ENCODE measurements at regions not wholly inside any gene's neighbourhood (a gene's known extent, or its start where the extent isn't known, plus 50 kb on each side); places are given as distances from the start of the nearest gene placed in this dataset.
"Not testable (repeated sequence)": the region's sequence is repeated elsewhere in the genome, so short reads cannot be mapped to it uniquely, and the experiment has no call there.

- H3K36me3 Mint-ChIP-seq = no peaks in the 10 kb centered on the region
- H3K27ac ChIP-seq (ENCODE audit: low read length) = no peak overlapping the region
- no peak for ATAC-seq (replicated peaks in 1 of 4)
Measured at GRCh38 chr5:60470881-60471280, 229.1 kb downstream of the DEPDC1B start.

GRCh38 chr5:60469286-60469685 is 230.7 kb downstream of the DEPDC1B start:
- CTCF ChIA-PET = no interaction called here
- no CpG with 5 or more reads among the region's 1 CpG for WGBS (ENCODE audit: insufficient coverage)

More at GRCh38 chr5:60470881-60471280, 229.1 kb downstream of the DEPDC1B start:
- no peak overlapping the region for H3K4me3 Mint-ChIP-seq
- Histone ChIP-seq H3K9me3 (no peaks in the 10 kb centered on the region), H3K4me3 (ENCODE audit: control insufficient read depth in 1 of 2, extremely low read depth in 1 of 2, low read length in 1 of 2) (no peak overlapping the region), H3K36me3 (ENCODE audit: control insufficient read depth in 2 of 2, extremely low read depth in 1 of 2, insufficient read depth in 1 of 2, low read length in 1 of 2) (no peaks in the 10 kb centered on the region), H3K4me1 (ENCODE audit: control insufficient read depth in 1 of 2, extremely low read depth in 1 of 2, insufficient read depth in 2 of 2, low read length in 2 of 2) (no peaks in the 10 kb centered on the region), H3K27me3 (replicated peaks in 1 of 2; ENCODE audit: control insufficient read depth in 2 of 2, extremely low read depth in 1 of 2, insufficient read depth in 2 of 2, low read length in 1 of 2) (no peaks in the 10 kb centered on the region)
- H3K9me3 Mint-ChIP-seq = peaks cover 0 to 8% (median 0%) of the 10 kb centered on the region in 3 donors
- DNase-seq = no peak
- ChIA-PET POLR2A (no interaction called here), CTCF (interaction anchor here in 1 of 2 donors (0.6 kb wide), 1 partner anchor 13 kb away, joined by 3 read pairs; no protein-coding TSS in a partner anchor)
- no peak overlapping the region for H3K27ac Mint-ChIP-seq
- peaks cover 0 to 5% of the 10 kb centered on the region in 2 donors for H3K27me3 Mint-ChIP-seq
- H3K4me1 Mint-ChIP-seq = no peaks in the 10 kb centered on the region

GRCh38 chr5:60463179-60463868 is 236.6 kb downstream of the DEPDC1B start:
- WGBS (ENCODE audit: insufficient coverage) = 76% methylated on average over 2 of the region's 5 CpGs
- no peaks in the 10 kb centered on the region for H3K27me3 Mint-ChIP-seq
- ChIA-PET CTCF (no interaction called here), POLR2A (no interaction called here)
- Histone ChIP-seq H3K27me3 (replicated peaks in 1 of 2; ENCODE audit: control insufficient read depth in 2 of 2, extremely low read depth in 1 of 2, insufficient read depth in 2 of 2, low read length in 1 of 2) (no peaks in the 10 kb centered on the region), H3K4me3 (ENCODE audit: control insufficient read depth in 1 of 2, extremely low read depth in 1 of 2, low read length in 1 of 2) (no peak overlapping the region), H3K36me3 (ENCODE audit: control insufficient read depth in 2 of 2, extremely low read depth in 1 of 2, insufficient read depth in 1 of 2, low read length in 1 of 2) (no peaks in the 10 kb centered on the region), H3K4me1 (ENCODE audit: control insufficient read depth in 1 of 2, extremely low read depth in 1 of 2, insufficient read depth in 2 of 2, low read length in 2 of 2) (no peaks in the 10 kb centered on the region), H3K9me3 (no peaks in the 10 kb centered on the region), H3K27ac (ENCODE audit: low read length) (no peak overlapping the region)
- no peaks in the 10 kb centered on the region for H3K36me3 Mint-ChIP-seq
- no peak overlapping the region for H3K27ac Mint-ChIP-seq
- H3K9me3 Mint-ChIP-seq = peaks cover 2 to 4% (median 4%) of the 10 kb centered on the region in 3 donors
- no peak for DNase-seq
- no peaks in the 10 kb centered on the region for H3K4me1 Mint-ChIP-seq
- H3K4me3 Mint-ChIP-seq = no peak overlapping the region
- ATAC-seq (replicated peaks in 1 of 4) = no peak

More at GRCh38 chr5:60469286-60469685, 230.7 kb downstream of the DEPDC1B start:
- Histone ChIP-seq H3K36me3 (ENCODE audit: control insufficient read depth in 2 of 2, extremely low read depth in 1 of 2, insufficient read depth in 1 of 2, low read length in 1 of 2) (no peaks in the 10 kb centered on the region), H3K4me3 (ENCODE audit: control insufficient read depth in 1 of 2, extremely low read depth in 1 of 2, low read length in 1 of 2) (no peak overlapping the region), H3K27me3 (replicated peaks in 1 of 2; ENCODE audit: control insufficient read depth in 2 of 2, extremely low read depth in 1 of 2, insufficient read depth in 2 of 2, low read length in 1 of 2) (no peaks in the 10 kb centered on the region), H3K9me3 (no peaks in the 10 kb centered on the region), H3K4me1 (ENCODE audit: control insufficient read depth in 1 of 2, extremely low read depth in 1 of 2, insufficient read depth in 2 of 2, low read length in 2 of 2) (no peaks in the 10 kb centered on the region), H3K27ac (ENCODE audit: low read length) (no peak overlapping the region)
- H3K4me1 Mint-ChIP-seq = no peaks in the 10 kb centered on the region
- POLR2A ChIA-PET = no interaction called here
- H3K27me3 Mint-ChIP-seq = peaks cover 0 to 5% of the 10 kb centered on the region in 2 donors
- no peak for DNase-seq
- no peaks in the 10 kb centered on the region for H3K36me3 Mint-ChIP-seq
- no peak for ATAC-seq (replicated peaks in 1 of 4)
- no peak overlapping the region for H3K4me3 Mint-ChIP-seq
- H3K27ac Mint-ChIP-seq = no peak overlapping the region
- peaks cover 2 to 8% (median 4%) of the 10 kb centered on the region in 3 donors for H3K9me3 Mint-ChIP-seq

- H3K27ac ChIP-seq (ENCODE audit: low read length) = no peak overlapping the region
- WGBS (ENCODE audit: insufficient coverage) = 98% methylated on average over 5 of the region's 7 CpGs
- Mint-ChIP-seq H3K27me3 (no peaks in the 10 kb centered on the region), H3K4me3 (no peak overlapping the region), H3K36me3 (no peaks in the 10 kb centered on the region), H3K4me1 (no peaks in the 10 kb centered on the region), H3K27ac (no peak overlapping the region), H3K9me3 (peaks cover 0 to 12% (median 7%) of the 10 kb centered on the region in 3 donors)
- H3K4me1 ChIP-seq (ENCODE audit: control insufficient read depth in 1 of 2, extremely low read depth in 1 of 2, insufficient read depth in 2 of 2, low read length in 2 of 2) = no peaks in the 10 kb centered on the region
- CTCF ChIA-PET = no interaction called here
- H3K36me3 ChIP-seq (ENCODE audit: control insufficient read depth in 2 of 2, extremely low read depth in 1 of 2, insufficient read depth in 1 of 2, low read length in 1 of 2) = no peaks in the 10 kb centered on the region
- POLR2A ChIA-PET = no interaction called here
- H3K27me3 ChIP-seq (replicated peaks in 1 of 2; ENCODE audit: control insufficient read depth in 2 of 2, extremely low read depth in 1 of 2, insufficient read depth in 2 of 2, low read length in 1 of 2) = no peaks in the 10 kb centered on the region
- no peak overlapping the region for H3K4me3 ChIP-seq (ENCODE audit: control insufficient read depth in 1 of 2, extremely low read depth in 1 of 2, low read length in 1 of 2)
- H3K9me3 ChIP-seq = no peaks in the 10 kb centered on the region
- ATAC-seq (replicated peaks in 1 of 4) (no peak), DNase-seq (no peak)
Measured at GRCh38 chr5:60458666-60459065, 241.3 kb downstream of the DEPDC1B start.

GRCh38 chr5:60457233-60457632 is 242.7 kb downstream of the DEPDC1B start:
- no peaks in the 10 kb centered on the region for H3K27me3 ChIP-seq (replicated peaks in 1 of 2; ENCODE audit: control insufficient read depth in 2 of 2, extremely low read depth in 1 of 2, insufficient read depth in 2 of 2, low read length in 1 of 2)
- no peak overlapping the region for H3K27ac Mint-ChIP-seq
- DNase-seq (no peak), ATAC-seq (replicated peaks in 1 of 4) (no peak)
- POLR2A ChIA-PET = interaction anchor here in 1 of 2 donors (0.6 kb wide), 2 partner anchors 8 to 21 kb away, joined by 3 to 8 read pairs; no protein-coding TSS in a partner anchor
- H3K4me1 ChIP-seq (ENCODE audit: control insufficient read depth in 1 of 2, extremely low read depth in 1 of 2, insufficient read depth in 2 of 2, low read length in 2 of 2) = no peaks in the 10 kb centered on the region
- no peaks in the 10 kb centered on the region for H3K4me1 Mint-ChIP-seq
- H3K36me3 ChIP-seq (ENCODE audit: control insufficient read depth in 2 of 2, extremely low read depth in 1 of 2, insufficient read depth in 1 of 2, low read length in 1 of 2) = no peaks in the 10 kb centered on the region
- no peaks in the 10 kb centered on the region for H3K9me3 ChIP-seq
- no peaks in the 10 kb centered on the region for H3K36me3 Mint-ChIP-seq
- H3K9me3 Mint-ChIP-seq = peaks cover 0 to 12% (median 7%) of the 10 kb centered on the region in 3 donors
- H3K27ac ChIP-seq (ENCODE audit: low read length) = no peak overlapping the region
- H3K4me3 Mint-ChIP-seq = no peak overlapping the region
- CTCF ChIA-PET = no interaction called here
- H3K4me3 ChIP-seq (ENCODE audit: control insufficient read depth in 1 of 2, extremely low read depth in 1 of 2, low read length in 1 of 2) = no peak overlapping the region
- H3K27me3 Mint-ChIP-seq = no peaks in the 10 kb centered on the region

- H3K9me3 Mint-ChIP-seq = peaks cover 0 to 12% (median 7%) of the 10 kb centered on the region in 3 donors
- H3K4me1 Mint-ChIP-seq = no peaks in the 10 kb centered on the region
- WGBS (ENCODE audit: insufficient coverage) = 80% methylated on average over 2 of the region's 2 CpGs
- ATAC-seq (replicated peaks in 1 of 4) (no peak), DNase-seq (no peak)
- CTCF ChIA-PET = no interaction called here
- Histone ChIP-seq H3K4me3 (ENCODE audit: control insufficient read depth in 1 of 2, extremely low read depth in 1 of 2, low read length in 1 of 2) (no peak overlapping the region), H3K9me3 (no peaks in the 10 kb centered on the region), H3K27ac (ENCODE audit: low read length) (no peak overlapping the region), H3K27me3 (replicated peaks in 1 of 2; ENCODE audit: control insufficient read depth in 2 of 2, extremely low read depth in 1 of 2, insufficient read depth in 2 of 2, low read length in 1 of 2) (no peaks in the 10 kb centered on the region), H3K4me1 (ENCODE audit: control insufficient read depth in 1 of 2, extremely low read depth in 1 of 2, insufficient read depth in 2 of 2, low read length in 2 of 2) (no peaks in the 10 kb centered on the region), H3K36me3 (ENCODE audit: control insufficient read depth in 2 of 2, extremely low read depth in 1 of 2, insufficient read depth in 1 of 2, low read length in 1 of 2) (no peaks in the 10 kb centered on the region)
- no peak overlapping the region for H3K27ac Mint-ChIP-seq
- no peaks in the 10 kb centered on the region for H3K27me3 Mint-ChIP-seq
- no peaks in the 10 kb centered on the region for H3K36me3 Mint-ChIP-seq
- POLR2A ChIA-PET = no interaction called here
- H3K4me3 Mint-ChIP-seq = no peak overlapping the region
Measured at GRCh38 chr5:60455589-60455988, 244.4 kb downstream of the DEPDC1B start.

- H3K27me3 ChIP-seq (replicated peaks in 1 of 2; ENCODE audit: control insufficient read depth in 2 of 2, extremely low read depth in 1 of 2, insufficient read depth in 2 of 2, low read length in 1 of 2); H3K9me3 ChIP-seq; H3K36me3 Mint-ChIP-seq; H3K27ac ChIP-seq (ENCODE audit: low read length); DNase-seq; H3K4me1 Mint-ChIP-seq; H3K9me3 Mint-ChIP-seq; H3K4me1 ChIP-seq (ENCODE audit: control insufficient read depth in 1 of 2, extremely low read depth in 1 of 2, insufficient read depth in 2 of 2, low read length in 2 of 2); H3K36me3 ChIP-seq (ENCODE audit: control insufficient read depth in 2 of 2, extremely low read depth in 1 of 2, insufficient read depth in 1 of 2, low read length in 1 of 2); H3K27me3 Mint-ChIP-seq; ATAC-seq (replicated peaks in 1 of 4); POLR2A ChIA-PET; H3K4me3 Mint-ChIP-seq; H3K27ac Mint-ChIP-seq; H3K4me3 ChIP-seq (ENCODE audit: control insufficient read depth in 1 of 2, extremely low read depth in 1 of 2, low read length in 1 of 2); CTCF ChIA-PET: not testable (repeated sequence)
- WGBS (ENCODE audit: insufficient coverage) = no CpG with 5 or more reads among the region's 4 CpGs
Measured at GRCh38 chr5:60454277-60454676, 245.7 kb downstream of the DEPDC1B start.
